Ovary (tissue), 3 donors: ENCODE measurements at regions not wholly inside any gene's neighbourhood (a gene's known extent, or its start where the extent isn't known, plus 50 kb on each side); places are given as distances from the start of the nearest gene placed in this dataset.

Source experiments
- POLR2A ChIP-seq: fragments of 450-650 bp; IDR thresholded peaks from one replicate; pipeline ENCODE4 v1.6.1; 2017; ENCODE audit warnings: antibody characterized with exemption, mild to moderate bottlenecking, moderate library complexity
- TF ChIP-seq, protein P1 (sequence below), 3 donors: fragments of 450-650 bp in 2 of 3; fragments of 200-600 bp in 1 of 3; IDR thresholded peaks; one replicate each; pipeline versions ENCODE4 v1.5.1 to v1.8.0; 2016 to 2022; ENCODE audit warnings: antibody characterized with exemption in 3 of 3, mild to moderate bottlenecking in 1 of 3
- donor health status: DM: no; HTN: no; CAD: no.

DNA sequence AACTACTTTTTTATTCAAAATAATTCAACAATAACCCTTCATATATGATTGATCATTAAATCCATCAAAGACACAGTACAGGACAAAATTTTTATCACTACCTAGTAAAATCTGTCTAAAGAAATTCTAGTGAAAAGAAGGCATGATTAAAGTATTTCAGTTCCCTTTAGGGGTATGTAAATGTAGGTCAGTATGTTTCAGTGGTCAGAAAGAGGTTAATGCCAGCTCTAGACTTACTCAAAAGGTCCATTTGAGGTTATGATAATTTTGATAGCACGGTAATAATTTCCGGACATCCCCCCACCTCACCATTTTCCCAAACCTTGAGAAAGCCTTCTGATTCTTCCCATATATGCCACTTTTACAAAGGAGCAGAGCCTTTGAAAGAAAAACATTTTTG, 193.5 kb upstream of the ID4 start:
- TF ChIP-seq, protein P1, sequence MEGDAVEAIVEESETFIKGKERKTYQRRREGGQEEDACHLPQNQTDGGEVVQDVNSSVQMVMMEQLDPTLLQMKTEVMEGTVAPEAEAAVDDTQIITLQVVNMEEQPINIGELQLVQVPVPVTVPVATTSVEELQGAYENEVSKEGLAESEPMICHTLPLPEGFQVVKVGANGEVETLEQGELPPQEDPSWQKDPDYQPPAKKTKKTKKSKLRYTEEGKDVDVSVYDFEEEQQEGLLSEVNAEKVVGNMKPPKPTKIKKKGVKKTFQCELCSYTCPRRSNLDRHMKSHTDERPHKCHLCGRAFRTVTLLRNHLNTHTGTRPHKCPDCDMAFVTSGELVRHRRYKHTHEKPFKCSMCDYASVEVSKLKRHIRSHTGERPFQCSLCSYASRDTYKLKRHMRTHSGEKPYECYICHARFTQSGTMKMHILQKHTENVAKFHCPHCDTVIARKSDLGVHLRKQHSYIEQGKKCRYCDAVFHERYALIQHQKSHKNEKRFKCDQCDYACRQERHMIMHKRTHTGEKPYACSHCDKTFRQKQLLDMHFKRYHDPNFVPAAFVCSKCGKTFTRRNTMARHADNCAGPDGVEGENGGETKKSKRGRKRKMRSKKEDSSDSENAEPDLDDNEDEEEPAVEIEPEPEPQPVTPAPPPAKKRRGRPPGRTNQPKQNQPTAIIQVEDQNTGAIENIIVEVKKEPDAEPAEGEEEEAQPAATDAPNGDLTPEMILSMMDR (IDR thresholded peaks at IDR 0.05), result no peak
- no peak for TF ChIP-seq POLR2A
